C4-2B (cell line): ENCODE measurements at regions not wholly inside any gene's neighbourhood (a gene's known extent, or its start where the extent isn't known, plus 50 kb on each side); places are given as distances from the start of the nearest gene placed in this dataset.

ENCODE experiments used
- H3K27ac ChIP-seq: fragments of 450-650 bp; 2 replicates; pipeline ENCODE4 v1.5.1; 2017
- CTCF ChIP-seq: fragments of 450-650 bp; conservative IDR thresholded peaks from 2 replicates; pipeline ENCODE4 v1.5.1; 2017; ENCODE audit warnings: mild to moderate bottlenecking
- ZFX ChIP-seq: fragments of 450-650 bp; IDR thresholded peaks from 2 replicates; pipeline ENCODE4 v1.6.1; 2017

DNA sequence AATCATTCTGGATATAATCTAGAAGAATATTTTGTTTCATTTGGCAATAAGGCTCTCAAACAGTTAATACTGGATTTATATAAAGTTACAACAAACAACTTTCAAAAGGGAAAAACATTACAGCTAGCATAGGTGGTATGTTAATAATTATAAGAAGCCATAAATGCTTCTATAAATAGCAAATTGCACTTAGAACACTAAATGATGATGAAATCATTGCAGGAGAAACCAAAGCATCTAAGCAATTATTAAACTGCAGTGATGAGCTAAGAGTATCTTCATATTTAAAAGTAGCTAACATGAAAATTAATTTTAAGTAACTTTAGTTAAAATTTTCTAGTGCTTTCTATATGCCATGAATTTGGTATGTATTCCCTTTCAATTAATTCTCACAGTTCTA lies 189.5 kb downstream of the CENPC start:
- no peak overlapping the region for H3K27ac ChIP-seq
- TF ChIP-seq CTCF (no peak), ZFX (no peak)

DNA sequence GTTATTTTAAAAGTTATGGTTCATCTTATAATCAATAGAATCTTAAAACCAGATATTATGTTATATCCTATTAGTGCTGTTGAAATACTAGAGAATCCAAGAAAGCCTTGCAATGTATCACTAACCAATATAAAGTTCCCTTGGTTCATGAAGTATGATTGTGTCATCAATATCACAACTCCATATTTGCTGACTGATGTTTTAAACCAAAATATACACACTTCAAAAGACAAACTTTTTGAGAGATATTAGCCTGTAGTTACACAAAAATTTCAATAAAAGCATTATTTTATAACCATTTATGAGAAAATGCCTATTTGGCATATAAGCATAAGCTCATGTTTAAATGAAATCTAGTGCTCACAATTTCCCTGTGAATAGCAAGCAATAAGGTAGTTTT lies 198.6 kb downstream of the CENPC start:
- TF ChIP-seq ZFX (no peak), CTCF (no peak)
- H3K27ac ChIP-seq = no peak overlapping the region

- TF ChIP-seq CTCF = no peak
- no peak for TF ChIP-seq ZFX
- no peak overlapping the region for H3K27ac ChIP-seq
Measured at GRCh38 chr4:67344594-67345380, 200.5 kb downstream of the CENPC start.

DNA sequence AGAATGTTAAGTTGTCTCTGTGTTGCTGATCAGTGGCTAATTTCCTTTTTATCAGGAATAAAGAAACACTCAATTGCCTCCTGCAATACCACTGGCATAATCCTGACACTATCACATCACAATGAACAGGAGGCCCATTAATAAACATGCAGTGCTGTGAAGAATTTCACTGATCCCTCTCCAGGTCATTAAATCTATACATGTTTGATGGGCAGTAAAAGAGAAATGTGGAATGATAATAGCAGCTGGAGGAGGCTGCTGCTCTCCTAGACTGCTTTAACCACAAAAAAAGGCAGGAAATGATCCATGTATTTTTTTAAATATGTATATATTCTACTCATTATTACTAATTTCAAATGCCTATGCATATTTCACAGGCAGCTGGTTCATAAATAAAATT lies 202.1 kb downstream of the CENPC start:
- no peak for TF ChIP-seq ZFX
- TF ChIP-seq CTCF = no peak
- no peak overlapping the region for H3K27ac ChIP-seq

- H3K27ac ChIP-seq = no peak overlapping the region
- TF ChIP-seq ZFX = no peak
- no peak for TF ChIP-seq CTCF
Measured at GRCh38 chr4:67342291-67342690, 203.0 kb downstream of the CENPC start.

GRCh38 chr4:67333664-67334063 lies 211.6 kb downstream of the CENPC start:
- H3K27ac ChIP-seq = no peak overlapping the region
- no peak for TF ChIP-seq ZFX
- TF ChIP-seq CTCF = no peak

- TF ChIP-seq ZFX = no peak
- TF ChIP-seq CTCF = peak; percentile 60
- H3K27ac ChIP-seq = no peak overlapping the region
Measured at GRCh38 chr4:67332627-67333026, 212.7 kb downstream of the CENPC start.
